SK-N-SH treated with all-trans-retinoic acid at 6 μM for 48 hours (cell line): ENCODE measurements at regions not wholly inside any gene's neighbourhood (a gene's known extent, or its start where the extent isn't known, plus 50 kb on each side); places are given as distances from the start of the nearest gene placed in this dataset.

Source experiments
- ARNTL ChIP-seq: fragments of 450-650 bp; formaldehyde crosslinking; IDR thresholded peaks from 2 replicates; pipeline ENCODE4 v1.5.0; 2020; ENCODE audit warnings: low read depth, mild to moderate bottlenecking, moderate library complexity, borderline replicate concordance
- BACH2 ChIP-seq: fragments of 250-450 bp; sonication (Bioruptor Pico); IDR thresholded peaks from 2 replicates; pipeline ENCODE4 v1.9.0; 2021; ENCODE audit warnings: mild to moderate bottlenecking, borderline replicate concordance
- CSDC2 ChIP-seq: fragments of 250-450 bp; sonication (Bioruptor Pico); IDR thresholded peaks from 2 replicates; pipeline ENCODE4 v1.5.0; 2020; ENCODE audit warnings: mild to moderate bottlenecking, moderate library complexity
- ESRRG ChIP-seq: fragments of 250-450 bp; sonication (Bioruptor Pico); IDR thresholded peaks from 2 replicates; pipeline ENCODE4 v1.6.1; 2021; ENCODE audit warnings: mild to moderate bottlenecking
- GLIS3 ChIP-seq: fragments of 250-450 bp; sonication (Bioruptor Pico); IDR thresholded peaks from 2 replicates; pipeline ENCODE4 v1.5.0; 2020; ENCODE audit warnings: mild to moderate bottlenecking, moderate library complexity
- PATZ1 ChIP-seq: fragments of 250-450 bp; sonication (Bioruptor Pico); IDR thresholded peaks from 2 replicates; pipeline ENCODE4 v1.8.0; 2020; ENCODE audit warnings: mild to moderate bottlenecking, moderate library complexity, borderline replicate concordance
- POU6F1 ChIP-seq: fragments of 250-450 bp; sonication (Bioruptor Pico); IDR thresholded peaks from 2 replicates; pipeline ENCODE4 v1.8.0; 2021; ENCODE audit warnings: low read depth, mild to moderate bottlenecking, moderate library complexity, borderline replicate concordance
- PPARA ChIP-seq: fragments of 250-450 bp; sonication (Bioruptor Pico); IDR thresholded peaks from 2 replicates; pipeline ENCODE4 v1.5.0; 2020; ENCODE audit warnings: mild to moderate bottlenecking, borderline replicate concordance
- ZC3H10 ChIP-seq: fragments of 250-450 bp; sonication (Bioruptor Pico); IDR thresholded peaks from 2 replicates; pipeline ENCODE4 v1.5.1; 2021; ENCODE audit warnings: mild to moderate bottlenecking, moderate library complexity
- ZFP3 ChIP-seq: fragments of 250-450 bp; sonication (Bioruptor Pico); IDR thresholded peaks from 2 replicates; pipeline ENCODE4 v1.5.0; 2020; ENCODE audit warnings: mild to moderate bottlenecking, moderate library complexity
- ZFP30 ChIP-seq: fragments of 450-650 bp; formaldehyde crosslinking; IDR thresholded peaks from 2 replicates; pipeline ENCODE4 v1.5.0; 2022; ENCODE audit warnings: mild to moderate bottlenecking, moderate library complexity
- ZNF70 ChIP-seq: fragments of 450-650 bp; formaldehyde crosslinking; IDR thresholded peaks from 2 replicates; pipeline ENCODE4 v1.5.0; 2020; ENCODE audit warnings: mild to moderate bottlenecking, moderate library complexity
- TF ChIP-seq, protein P1 (sequence below): fragments of 250-450 bp; sonication (Bioruptor Pico); IDR thresholded peaks from 2 replicates; pipeline ENCODE4 v1.5.1; 2021; ENCODE audit warnings: mild to moderate bottlenecking, moderate library complexity
- TF ChIP-seq, protein P2 (sequence below): fragments of 250-450 bp; sonication (Bioruptor Pico); IDR thresholded peaks from 2 replicates; pipeline ENCODE4 v1.5.1; 2020; ENCODE audit warnings: low read depth, mild to moderate bottlenecking, moderate library complexity

DNA sequence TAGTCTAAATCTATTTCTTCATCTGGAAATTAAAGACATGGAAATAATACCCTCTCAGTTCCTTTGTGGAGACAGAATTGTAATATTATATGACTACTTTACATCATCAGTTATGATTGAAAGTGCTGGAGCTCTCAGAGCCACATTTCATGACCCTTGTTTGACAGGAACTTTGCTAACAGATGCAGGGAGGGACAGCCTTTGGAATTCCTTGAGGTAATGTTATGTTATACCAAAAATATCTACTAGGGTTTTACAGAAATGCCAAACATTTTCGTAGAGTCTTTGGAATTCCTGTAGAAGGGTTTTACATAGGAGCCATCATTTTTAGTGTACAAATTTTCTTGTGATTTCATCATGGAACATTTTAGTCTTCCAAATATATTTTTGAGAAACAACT lies 57.4 kb upstream of the ADAMTS5 start:
- no peak for TF ChIP-seq PATZ1 (CRISPR knock-in tag)
- no peak for TF ChIP-seq ZFP30 (CRISPR knock-in tag)
- TF ChIP-seq, protein P1, sequence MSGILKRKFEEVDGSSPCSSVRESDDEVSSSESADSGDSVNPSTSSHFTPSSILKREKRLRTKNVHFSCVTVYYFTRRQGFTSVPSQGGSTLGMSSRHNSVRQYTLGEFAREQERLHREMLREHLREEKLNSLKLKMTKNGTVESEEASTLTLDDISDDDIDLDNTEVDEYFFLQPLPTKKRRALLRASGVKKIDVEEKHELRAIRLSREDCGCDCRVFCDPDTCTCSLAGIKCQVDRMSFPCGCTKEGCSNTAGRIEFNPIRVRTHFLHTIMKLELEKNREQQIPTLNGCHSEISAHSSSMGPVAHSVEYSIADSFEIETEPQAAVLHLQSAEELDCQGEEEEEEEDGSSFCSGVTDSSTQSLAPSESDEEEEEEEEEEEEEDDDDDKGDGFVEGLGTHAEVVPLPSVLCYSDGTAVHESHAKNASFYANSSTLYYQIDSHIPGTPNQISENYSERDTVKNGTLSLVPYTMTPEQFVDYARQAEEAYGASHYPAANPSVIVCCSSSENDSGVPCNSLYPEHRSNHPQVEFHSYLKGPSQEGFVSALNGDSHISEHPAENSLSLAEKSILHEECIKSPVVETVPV (CRISPR knock-in tag) = no peak
- TF ChIP-seq PPARA (CRISPR knock-in tag) = no peak
- TF ChIP-seq, protein P2, sequence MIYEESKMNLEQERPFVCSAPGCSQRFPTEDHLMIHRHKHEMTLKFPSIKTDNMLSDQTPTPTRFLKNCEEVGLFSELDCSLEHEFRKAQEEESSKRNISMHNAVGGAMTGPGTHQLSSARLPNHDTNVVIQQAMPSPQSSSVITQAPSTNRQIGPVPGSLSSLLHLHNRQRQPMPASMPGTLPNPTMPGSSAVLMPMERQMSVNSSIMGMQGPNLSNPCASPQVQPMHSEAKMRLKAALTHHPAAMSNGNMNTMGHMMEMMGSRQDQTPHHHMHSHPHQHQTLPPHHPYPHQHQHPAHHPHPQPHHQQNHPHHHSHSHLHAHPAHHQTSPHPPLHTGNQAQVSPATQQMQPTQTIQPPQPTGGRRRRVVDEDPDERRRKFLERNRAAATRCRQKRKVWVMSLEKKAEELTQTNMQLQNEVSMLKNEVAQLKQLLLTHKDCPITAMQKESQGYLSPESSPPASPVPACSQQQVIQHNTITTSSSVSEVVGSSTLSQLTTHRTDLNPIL (CRISPR knock-in tag) = no peak; the same call in 1 of the 2 replicates
- no peak for TF ChIP-seq BACH2 (CRISPR knock-in tag)
- no peak for TF ChIP-seq ARNTL (CRISPR knock-in tag)
- no peak for TF ChIP-seq POU6F1 (CRISPR knock-in tag)
- no peak for TF ChIP-seq ZNF70 (CRISPR knock-in tag)
- no peak for TF ChIP-seq GLIS3 (CRISPR knock-in tag)
- TF ChIP-seq ESRRG (CRISPR knock-in tag) = no peak
- TF ChIP-seq CSDC2 (CRISPR knock-in tag) = no peak
- TF ChIP-seq ZFP3 (CRISPR knock-in tag) = no peak
- no peak for TF ChIP-seq ZC3H10 (CRISPR knock-in tag)
